ENCODE measurements at regions not wholly inside any gene's neighbourhood (a gene's known extent, or its start where the extent isn't known, plus 50 kb on each side); places are given as distances from the start of the nearest gene placed in this dataset.

DNA sequence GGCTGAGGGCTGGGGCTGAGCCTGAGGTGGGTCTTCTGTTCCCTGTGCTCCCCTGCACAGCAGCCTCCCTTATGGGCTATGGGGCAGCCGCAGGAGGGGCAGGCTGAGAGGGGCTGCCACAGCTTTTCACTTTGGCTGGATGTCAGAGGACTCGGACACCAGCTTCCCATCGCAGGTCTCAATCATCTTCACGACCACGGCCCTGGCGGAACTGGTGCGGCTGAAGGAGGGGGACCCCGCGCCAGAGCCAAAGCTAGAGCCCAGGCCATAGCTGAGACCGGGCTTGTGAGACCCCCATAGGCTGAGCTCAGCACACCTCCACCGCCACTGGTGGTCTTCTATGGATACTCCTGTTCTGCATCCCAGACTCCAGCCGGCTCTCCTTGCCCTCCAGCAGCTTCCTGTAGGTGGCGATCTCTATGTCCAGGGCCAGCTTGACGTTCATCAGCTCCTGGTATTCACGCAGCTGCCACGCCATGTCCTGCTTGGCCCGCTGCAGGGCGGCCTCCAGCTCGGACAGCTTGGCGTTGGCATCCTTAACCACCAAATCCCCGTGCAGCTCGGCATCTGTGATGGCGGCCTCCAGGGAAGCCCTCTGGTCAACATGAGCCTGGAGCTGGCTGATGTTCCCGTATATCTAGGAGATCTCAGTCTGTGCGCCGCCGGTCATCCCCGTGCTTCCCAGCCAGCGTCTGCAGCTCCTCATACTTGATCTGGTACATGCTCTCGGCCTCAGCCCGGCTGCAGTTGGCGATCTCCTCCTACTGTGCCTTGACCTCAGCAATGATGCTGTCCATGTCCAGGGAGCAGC is 181.7 kb upstream of the SYNPR start:
- no peak for FAIRE-seq
- H3K4me1 ChIP-seq (ENCODE audit: control insufficient read depth in 2 of 3, insufficient read depth in 2 of 3, low read depth in 1 of 3, low read length in 3 of 3) = no peaks in the 10 kb centered on the region
- no peak overlapping the region for H3K4me3 ChIP-seq (ENCODE audit: low read length in 3 of 3)

DNA sequence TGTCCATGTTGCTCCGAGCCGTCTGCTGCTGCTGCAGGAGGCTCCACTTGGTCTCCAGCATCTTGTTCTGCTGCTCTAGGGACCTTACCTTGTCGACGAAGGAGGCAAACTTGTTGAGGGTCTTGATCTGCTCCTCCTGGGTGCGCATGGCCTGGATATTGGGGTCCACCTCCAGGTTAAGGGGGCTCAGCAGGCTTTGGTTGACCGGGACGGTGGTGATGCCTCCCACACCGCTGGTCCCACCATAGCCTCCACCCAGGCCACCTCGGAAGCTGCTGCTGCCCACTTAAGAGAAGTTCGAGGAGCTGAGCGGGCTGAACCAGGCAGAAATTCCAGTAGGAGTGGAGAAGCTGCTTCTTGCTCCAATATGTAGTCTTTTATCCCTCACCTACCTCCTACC is 180.7 kb upstream of the SYNPR start:
- Histone ChIP-seq H3K27ac (ENCODE audit: low read depth in 2 of 2, low read length in 2 of 2) (no peak overlapping the region), H3K36me3 (ENCODE audit: control insufficient read depth in 2 of 3, insufficient read depth in 3 of 3, low read length in 3 of 3) (no peaks in the 10 kb centered on the region), H3K4me1 (ENCODE audit: control insufficient read depth in 2 of 3, insufficient read depth in 2 of 3, low read depth in 1 of 3, low read length in 3 of 3) (no peaks in the 10 kb centered on the region), H3K9ac (ENCODE audit: low read length in 3 of 3) (no peak overlapping the region), H3K4me3 (ENCODE audit: low read length in 3 of 3) (no peak overlapping the region), H3K27me3 (ENCODE audit: control insufficient read depth, insufficient read depth, low read length) (no peaks in the 10 kb centered on the region), H3K9me3 (ENCODE audit: control insufficient read depth in 2 of 3, insufficient read depth in 1 of 3, low read length in 3 of 3) (no peaks in the 10 kb centered on the region)
- DNase-seq = peak in 1 of 5 donors; percentile 45
- intact Hi-C loops (cut with DNase I) = no loop called here
- FAIRE-seq = no peak
- TF ChIP-seq, protein P1, sequence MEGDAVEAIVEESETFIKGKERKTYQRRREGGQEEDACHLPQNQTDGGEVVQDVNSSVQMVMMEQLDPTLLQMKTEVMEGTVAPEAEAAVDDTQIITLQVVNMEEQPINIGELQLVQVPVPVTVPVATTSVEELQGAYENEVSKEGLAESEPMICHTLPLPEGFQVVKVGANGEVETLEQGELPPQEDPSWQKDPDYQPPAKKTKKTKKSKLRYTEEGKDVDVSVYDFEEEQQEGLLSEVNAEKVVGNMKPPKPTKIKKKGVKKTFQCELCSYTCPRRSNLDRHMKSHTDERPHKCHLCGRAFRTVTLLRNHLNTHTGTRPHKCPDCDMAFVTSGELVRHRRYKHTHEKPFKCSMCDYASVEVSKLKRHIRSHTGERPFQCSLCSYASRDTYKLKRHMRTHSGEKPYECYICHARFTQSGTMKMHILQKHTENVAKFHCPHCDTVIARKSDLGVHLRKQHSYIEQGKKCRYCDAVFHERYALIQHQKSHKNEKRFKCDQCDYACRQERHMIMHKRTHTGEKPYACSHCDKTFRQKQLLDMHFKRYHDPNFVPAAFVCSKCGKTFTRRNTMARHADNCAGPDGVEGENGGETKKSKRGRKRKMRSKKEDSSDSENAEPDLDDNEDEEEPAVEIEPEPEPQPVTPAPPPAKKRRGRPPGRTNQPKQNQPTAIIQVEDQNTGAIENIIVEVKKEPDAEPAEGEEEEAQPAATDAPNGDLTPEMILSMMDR (IDR thresholded peaks at IDR 0.05; ENCODE audit: borderline replicate concordance, extremely low read depth, insufficient read depth) = no peak

More for the DNA sequence above, 181.7 kb upstream of the SYNPR start:
- H3K36me3 ChIP-seq (ENCODE audit: control insufficient read depth in 2 of 3, insufficient read depth in 3 of 3, low read length in 3 of 3) = no peaks in the 10 kb centered on the region
- no peaks in the 10 kb centered on the region for H3K27me3 ChIP-seq (ENCODE audit: control insufficient read depth, insufficient read depth, low read length)
- intact Hi-C loops (cut with DNase I) = no loop called here
- no peak for DNase-seq
- H3K9me3 ChIP-seq (ENCODE audit: control insufficient read depth in 2 of 3, insufficient read depth in 1 of 3, low read length in 3 of 3) = no peaks in the 10 kb centered on the region
- H3K9ac ChIP-seq (ENCODE audit: low read length in 3 of 3) = no peak overlapping the region
- no peak overlapping the region for H3K27ac ChIP-seq (ENCODE audit: low read depth in 2 of 2, low read length in 2 of 2)
- TF ChIP-seq, protein P1 (IDR thresholded peaks at IDR 0.05; ENCODE audit: borderline replicate concordance, extremely low read depth, insufficient read depth) = no peak

DNA sequence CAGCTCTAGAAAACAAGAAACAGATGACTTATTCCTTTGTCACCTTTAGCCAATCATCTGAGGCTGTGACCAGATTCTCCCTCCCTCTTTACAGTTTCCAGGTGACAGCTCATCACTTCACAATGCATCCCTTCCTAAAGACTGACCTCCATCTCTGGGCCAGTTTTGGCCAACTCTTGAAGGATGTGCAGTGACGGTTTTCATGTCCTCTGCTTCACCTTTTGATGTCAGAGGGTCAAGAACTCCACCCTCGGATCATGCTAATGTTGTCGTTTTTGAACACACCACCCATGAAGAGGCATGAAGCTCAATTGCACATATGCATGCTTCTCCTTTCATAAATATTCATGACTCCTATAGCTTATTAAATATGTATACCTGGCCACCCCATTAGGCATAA is 161.2 kb upstream of the SYNPR start:
- TF ChIP-seq, protein P1 (IDR thresholded peaks at IDR 0.05; ENCODE audit: borderline replicate concordance, extremely low read depth, insufficient read depth) = no peak
- no peak overlapping the region for H3K27ac ChIP-seq (ENCODE audit: low read depth in 2 of 2, low read length in 2 of 2)
- no peaks in the 10 kb centered on the region for H3K4me1 ChIP-seq (ENCODE audit: control insufficient read depth in 2 of 3, insufficient read depth in 2 of 3, low read depth in 1 of 3, low read length in 3 of 3)
- intact Hi-C loops (cut with DNase I) = no loop called here
- no peaks in the 10 kb centered on the region for H3K27me3 ChIP-seq (ENCODE audit: control insufficient read depth, insufficient read depth, low read length)
- H3K4me3 ChIP-seq (ENCODE audit: low read length in 3 of 3) = no peak overlapping the region
- no peaks in the 10 kb centered on the region for H3K36me3 ChIP-seq (ENCODE audit: control insufficient read depth in 2 of 3, insufficient read depth in 3 of 3, low read length in 3 of 3)
- DNase-seq = no peak
- no peak overlapping the region for H3K9ac ChIP-seq (ENCODE audit: low read length in 3 of 3)
- FAIRE-seq = no peak
- no peaks in the 10 kb centered on the region for H3K9me3 ChIP-seq (ENCODE audit: control insufficient read depth in 2 of 3, insufficient read depth in 1 of 3, low read length in 3 of 3)
